Kidney epithelial cell (primary cell): ENCODE measurements at regions not wholly inside any gene's neighbourhood (a gene's known extent, or its start where the extent isn't known, plus 50 kb on each side); places are given as distances from the start of the nearest gene placed in this dataset.
A peak's percentile ranks its signal among the peaks of the same experiment; 100 is the strongest.

Source experiments
- DNase-seq: peaks from one replicate; pipeline ENCODE4 v3.0.0-alpha.2; 2010; ENCODE audit warnings: low read depth
- H3K27me3 ChIP-seq: 2 replicates; pipeline ENCODE4 v1.6.0; 2011; ENCODE audit warnings: low read length; ENCODE audit not compliant: control insufficient read depth, insufficient read depth
- H3K36me3 ChIP-seq: 2 replicates; pipeline ENCODE4 v1.5.1; 2011; ENCODE audit warnings: low read length; ENCODE audit not compliant: control insufficient read depth, insufficient read depth
- H3K4me3 ChIP-seq: 2 replicates; pipeline ENCODE4 v1.5.1; 2011; ENCODE audit warnings: low read depth, mild to moderate bottlenecking, control low read depth, low read length
- CTCF ChIP-seq: IDR thresholded peaks from 2 replicates; pipeline ENCODE4 v1.5.1; 2011; ENCODE audit warnings: mild to moderate bottlenecking, moderate library complexity, low read length, control low read depth, inconsistent platforms; ENCODE audit not compliant: insufficient read depth, poor library complexity, severe bottlenecking

GRCh38 chr4:145295122-145295521 lies 114.7 kb upstream of the OTUD4 start:
- no peak for TF ChIP-seq CTCF
- Histone ChIP-seq H3K36me3 (no peaks in the 10 kb centered on the region), H3K27me3 (no peaks in the 10 kb centered on the region), H3K4me3 (no peak overlapping the region)
- DNase-seq, result no peak

- H3K36me3 ChIP-seq, result no peaks in the 10 kb centered on the region
- TF ChIP-seq CTCF, result no peak
Observed at GRCh38 chr4:145293658-145294057, 113.3 kb upstream of the OTUD4 start.

GRCh38 chr4:145290955-145291354 lies 110.6 kb upstream of the OTUD4 start:
- H3K27me3 ChIP-seq, result no peaks in the 10 kb centered on the region
- no peak overlapping the region for H3K4me3 ChIP-seq
- H3K36me3 ChIP-seq, result no peaks in the 10 kb centered on the region
- DNase-seq, result no peak
- no peak for TF ChIP-seq CTCF

More at GRCh38 chr4:145293658-145294057, 113.3 kb upstream of the OTUD4 start:
- no peak for DNase-seq
- no peak overlapping the region for H3K4me3 ChIP-seq
- H3K27me3 ChIP-seq, result no peaks in the 10 kb centered on the region

GRCh38 chr4:145289403-145290076 lies 109.2 kb upstream of the OTUD4 start:
- no peak for DNase-seq
- no peak for TF ChIP-seq CTCF
- Histone ChIP-seq H3K36me3 (no peaks in the 10 kb centered on the region), H3K27me3 (no peaks in the 10 kb centered on the region), H3K4me3 (no peak overlapping the region)

GRCh38 chr4:145287351-145287750 lies 107.0 kb upstream of the OTUD4 start:
- H3K27me3 ChIP-seq, result no peaks in the 10 kb centered on the region
- TF ChIP-seq CTCF, result no peak
- no peaks in the 10 kb centered on the region for H3K36me3 ChIP-seq
- no peak for DNase-seq
- H3K4me3 ChIP-seq, result no peak overlapping the region

- DNase-seq, result peak; percentile 77
- H3K4me3 ChIP-seq, result no peak overlapping the region
- no peak for TF ChIP-seq CTCF
- no peaks in the 10 kb centered on the region for H3K36me3 ChIP-seq
- H3K27me3 ChIP-seq, result no peaks in the 10 kb centered on the region
Observed at GRCh38 chr4:145285928-145286327, 105.5 kb upstream of the OTUD4 start.
